ENCODE measurements at regions not wholly inside any gene's neighbourhood (a gene's known extent, or its start where the extent isn't known, plus 50 kb on each side); places are given as distances from the start of the nearest gene placed in this dataset.

- TF ChIP-seq MLX (CRISPR knock-in tag; IDR thresholded peaks at IDR 0.05) (no peak), ZNF281 (CRISPR knock-in tag; IDR thresholded peaks at IDR 0.05) (no peak), EMX1 (CRISPR knock-in tag; IDR thresholded peaks at IDR 0.05) (no peak)
These were observed 495.6 kb downstream of the SLITRK6 start (continued) for GRCh38 chr13:85303630-85304029.

GRCh38 chr13:85298387-85298924 is 500.8 kb downstream of the SLITRK6 start:
- Mint-ChIP-seq H3K27ac (no peak overlapping the region), H3K4me3 (no peak overlapping the region), H3K27me3 (ENCODE audit: low read depth) (no peaks in the 10 kb centered on the region), H3K9me3 (peaks cover under 1% of the 10 kb centered on the region; the same call in 1 of the 2 replicates), H3K36me3 (no peaks in the 10 kb centered on the region), H3K4me1 (no peaks in the 10 kb centered on the region)
- no peak for TF ChIP-seq AFF4 (CRISPR knock-in tag; IDR thresholded peaks at IDR 0.05; ENCODE audit: borderline replicate concordance)
- TF ChIP-seq ZNF219 (CRISPR knock-in tag; IDR thresholded peaks at IDR 0.05; ENCODE audit: borderline replicate concordance) = no peak
- TF ChIP-seq ZNF532 (CRISPR knock-in tag; IDR thresholded peaks at IDR 0.05; ENCODE audit: borderline replicate concordance) = no peak
- no peak for TF ChIP-seq NR1H2 (CRISPR knock-in tag; IDR thresholded peaks at IDR 0.05)
- TF ChIP-seq GRHL2 (CRISPR knock-in tag; IDR thresholded peaks at IDR 0.05; ENCODE audit: insufficient replicate concordance, severe bottlenecking) = no peak
- TF ChIP-seq ZNF121 (CRISPR knock-in tag; IDR thresholded peaks at IDR 0.05) = no peak
- no peak for TF ChIP-seq MYBL2 (CRISPR knock-in tag; IDR thresholded peaks at IDR 0.05)
- no peak for TF ChIP-seq NFATC4 (CRISPR knock-in tag; IDR thresholded peaks at IDR 0.05)
- TF ChIP-seq AR (CRISPR knock-in tag; IDR thresholded peaks at IDR 0.05) = no peak
- no peak for TF ChIP-seq MXD4 (CRISPR knock-in tag; IDR thresholded peaks at IDR 0.05; ENCODE audit: borderline replicate concordance)
- TF ChIP-seq RELA (CRISPR knock-in tag; IDR thresholded peaks at IDR 0.05; ENCODE audit: borderline replicate concordance) = no peak
- ATAC-seq (no peak), DNase-seq (ENCODE audit: low spot score) (no peak)
- POLR2A ChIA-PET = no interaction called here
- CTCF ChIA-PET = no interaction called here
